Activated CD8-positive, alpha-beta T cell treated with anti-CD3 and anti-CD28 coated beads for 36 hours (primary cell): ENCODE measurements at regions not wholly inside any gene's neighbourhood (a gene's known extent, or its start where the extent isn't known, plus 50 kb on each side); places are given as distances from the start of the nearest gene placed in this dataset.

Experiments
- ATAC-seq: fragments of 200-7000 bp; cut with Tn5 transposase; one replicate; pipeline ENCODE4 v1.10.0; 2021; ENCODE audit warnings: mild to moderate bottlenecking, moderate library complexity
- CTCF ChIA-PET: fragments of 350-600 bp; sonication (Branson Sonifier 250); formaldehyde crosslinking; loops from one replicate; lab custom pipeline; 2021; ENCODE audit warnings: antibody characterized with exemption; lab: Charles Lee
- POLR2A ChIA-PET: fragments of 350-600 bp; sonication (Branson Sonifier 250); formaldehyde crosslinking; loops from one replicate; lab custom pipeline; 2021; ENCODE audit warnings: antibody characterized with exemption; lab: Charles Lee
- DNase-seq: peaks from one replicate; pipeline ENCODE4 v3.0.0-alpha.2; 2020
- H3K27ac Mint-ChIP-seq: one replicate; pipeline ENCODE4 v1.8.0; 2021; ENCODE audit warnings: mild to moderate bottlenecking, mixed read lengths
- H3K27me3 Mint-ChIP-seq: one replicate; pipeline ENCODE4 v1.8.0; 2021; ENCODE audit warnings: mixed read lengths
- H3K36me3 Mint-ChIP-seq: one replicate; pipeline ENCODE4 v1.8.0; 2021; ENCODE audit warnings: low read depth, mixed read lengths
- H3K4me1 Mint-ChIP-seq: one replicate; pipeline ENCODE4 v1.8.0; 2021; ENCODE audit warnings: low read depth, mixed read lengths
- H3K4me3 Mint-ChIP-seq: one replicate; pipeline ENCODE4 v1.8.0; 2021; ENCODE audit warnings: mild to moderate bottlenecking, moderate library complexity, mixed read lengths
- H3K9me3 Mint-ChIP-seq: one replicate; pipeline ENCODE4 v1.8.0; 2021; ENCODE audit warnings: mixed read lengths
- CTCF ChIP-seq: fragments of 200-600 bp; IDR thresholded peaks from one replicate; pipeline ENCODE4 v1.8.0; 2022; ENCODE audit warnings: antibody characterized with exemption, mild to moderate bottlenecking
- intact Hi-C: fragments of 100-400 bp; cut with micrococcal nuclease; formaldehyde crosslinking; loops from one replicate; pipeline ENCODE4 v1.10.0; 2022

- POLR2A ChIA-PET: no interaction called here
- ATAC-seq: no peak
- Mint-ChIP-seq H3K4me1 (no peaks in the 10 kb centered on the region), H3K27me3 (peaks cover 4% of the 10 kb centered on the region), H3K9me3 (no peaks in the 10 kb centered on the region), H3K36me3 (no peaks in the 10 kb centered on the region), H3K27ac (no peak overlapping the region), H3K4me3 (no peak overlapping the region)
- intact Hi-C loops: no loop called here
- CTCF ChIA-PET: no interaction called here
- no peak for DNase-seq
- no peak for TF ChIP-seq CTCF
Observed at GRCh38 chr10:3588346-3588745, 196.7 kb downstream of the KLF6 start.

GRCh38 chr10:3584926-3585784 lies 199.9 kb downstream of the KLF6 start:
- Mint-ChIP-seq H3K4me1 (no peaks in the 10 kb centered on the region), H3K36me3 (no peaks in the 10 kb centered on the region), H3K4me3 (no peak overlapping the region), H3K27ac (no peak overlapping the region), H3K9me3 (no peaks in the 10 kb centered on the region), H3K27me3 (peaks cover 6% of the 10 kb centered on the region)
- POLR2A ChIA-PET: interaction anchor here (0.9 kb wide), 1 partner anchor 99 kb away, joined by 3 read pairs; no protein-coding TSS in a partner anchor
- no peak for TF ChIP-seq CTCF
- intact Hi-C loops: no loop called here
- ATAC-seq (no peak), DNase-seq (no peak)
- CTCF ChIA-PET: interaction anchor here (1.0 kb wide), 1 partner anchor 10 kb away, joined by 4 read pairs; no protein-coding TSS in a partner anchor

- CTCF ChIA-PET: no interaction called here
- ATAC-seq: no peak
- no peak for TF ChIP-seq CTCF
Observed at GRCh38 chr10:3580565-3580964, 204.4 kb downstream of the KLF6 start.

GRCh38 chr10:3579845-3580244 lies 205.2 kb downstream of the KLF6 start:
- Mint-ChIP-seq H3K27ac (peak overlapping the region; percentile 1), H3K4me1 (peaks cover 8% of the 10 kb centered on the region), H3K9me3 (no peaks in the 10 kb centered on the region), H3K4me3 (no peak overlapping the region), H3K27me3 (peaks cover 3% of the 10 kb centered on the region), H3K36me3 (no peaks in the 10 kb centered on the region)
- ATAC-seq (no peak), DNase-seq (no peak)
- ChIA-PET CTCF (no interaction called here), POLR2A (interaction anchor here (0.7 kb wide), 1 partner anchor 158 kb away, joined by 3 read pairs; no protein-coding TSS in a partner anchor)
- no peak for TF ChIP-seq CTCF
- intact Hi-C loops: no loop called here

More at GRCh38 chr10:3580565-3580964, 204.4 kb downstream of the KLF6 start:
- intact Hi-C loops: no loop called here
- DNase-seq: no peak
- H3K9me3 Mint-ChIP-seq: no peaks in the 10 kb centered on the region
- POLR2A ChIA-PET: interaction anchor here (0.7 kb wide), 1 partner anchor 159 kb away, joined by 3 read pairs; no protein-coding TSS in a partner anchor
- H3K27me3 Mint-ChIP-seq: peaks cover 2% of the 10 kb centered on the region
- no peak overlapping the region for H3K4me3 Mint-ChIP-seq
- H3K4me1 Mint-ChIP-seq: peaks cover 8% of the 10 kb centered on the region
- H3K27ac Mint-ChIP-seq: no peak overlapping the region
- no peaks in the 10 kb centered on the region for H3K36me3 Mint-ChIP-seq

GRCh38 chr10:3578682-3579081 lies 206.3 kb downstream of the KLF6 start:
- intact Hi-C loops: no loop called here
- H3K9me3 Mint-ChIP-seq: no peaks in the 10 kb centered on the region
- no peak for DNase-seq
- no peak for ATAC-seq
- H3K36me3 Mint-ChIP-seq: no peaks in the 10 kb centered on the region
- no peak overlapping the region for H3K27ac Mint-ChIP-seq
- TF ChIP-seq CTCF: no peak
- H3K27me3 Mint-ChIP-seq: peaks cover 3% of the 10 kb centered on the region
- peaks cover 8% of the 10 kb centered on the region for H3K4me1 Mint-ChIP-seq
- POLR2A ChIA-PET: no interaction called here
- H3K4me3 Mint-ChIP-seq: no peak overlapping the region
- CTCF ChIA-PET: interaction anchor here (1.4 kb wide), 1 partner anchor 43 kb away, joined by 3 read pairs; no protein-coding TSS in a partner anchor
